Panc1 (cell line): ENCODE measurements at regions not wholly inside any gene's neighbourhood (a gene's known extent, or its start where the extent isn't known, plus 50 kb on each side); places are given as distances from the start of the nearest gene placed in this dataset.

Experiments used
- ATAC-seq: fragments of 200-7000 bp; cut with Tn5 transposase; 2 replicates; pipeline ENCODE4 v1.9.1; 2020; ENCODE audit warnings: mild to moderate bottlenecking, moderate library complexity
- BruUV-seq: library from RNA; stranded (reverse); fragments of 400-500 nt; replicated peaks from 2 replicates; lab custom pipeline; 2021; lab: Mats Ljungman, UMichigan
- CTCF ChIA-PET: fragments of 300-600 bp; sonication (Branson Sonifier 250); formaldehyde crosslinking; loops from one replicate; lab custom pipeline; 2022; ENCODE audit warnings: antibody characterized with exemption; lab: Charles Lee
- POLR2A ChIA-PET: fragments of 300-600 bp; sonication (Branson Sonifier 250); formaldehyde crosslinking; loops from one replicate; lab custom pipeline; 2022; ENCODE audit warnings: antibody characterized with exemption; lab: Charles Lee
- DNase-seq: peaks from one replicate; pipeline ENCODE4 v3.0.0-alpha.2; 2010; ENCODE audit warnings: low read depth, low spot score
- H3K27ac ChIP-seq: 2 replicates; pipeline ENCODE4 v1.5.1; 2011; ENCODE audit warnings: mild to moderate bottlenecking, low read length, inconsistent platforms
- H3K27me3 ChIP-seq: fragments of 200-500 bp; sonication (Bioruptor generic); 2 replicates; pipeline ENCODE4 v1.6.0; 2014; ENCODE audit warnings: low read length, inconsistent platforms; ENCODE audit not compliant: control insufficient read depth, insufficient read depth
- H3K36me3 ChIP-seq: fragments of 200-500 bp; sonication (Bioruptor generic); 2 replicates; pipeline ENCODE4 v1.5.1; 2014; ENCODE audit warnings: inconsistent platforms, mild to moderate bottlenecking, low read length, moderate library complexity; ENCODE audit not compliant: control insufficient read depth, insufficient read depth
- H3K4me1 ChIP-seq: 2 replicates; pipeline ENCODE4 v1.5.1; 2011; ENCODE audit warnings: inconsistent platforms, mild to moderate bottlenecking, low read length, moderate library complexity; ENCODE audit not compliant: control insufficient read depth, insufficient read depth
- H3K4me3 ChIP-seq, 2 experiments: 2 replicates each; pipeline ENCODE4 v1.5.1; 2011 to 2012; ENCODE audit warnings: low read depth in 2 of 2, low read length in 2 of 2, mild to moderate bottlenecking in 2 of 2, inconsistent platforms in 1 of 2, moderate library complexity in 1 of 2
- H3K9me3 ChIP-seq: fragments of 200-500 bp; sonication (Bioruptor generic); 2 replicates; pipeline ENCODE4 v1.5.1; 2014; ENCODE audit warnings: low read depth, mild to moderate bottlenecking, inconsistent platforms, low read length, moderate library complexity; ENCODE audit not compliant: control insufficient read depth, insufficient read depth
- CTCF ChIP-seq: fragments of 450-650 bp; IDR thresholded peaks from 2 replicates; pipeline ENCODE4 v1.5.1; 2017; ENCODE audit warnings: mild to moderate bottlenecking
- POLR2AphosphoS5 ChIP-seq: IDR thresholded peaks from 2 replicates; pipeline ENCODE4 v1.6.1; 2012; ENCODE audit warnings: mild to moderate bottlenecking, low read depth, low read length, moderate library complexity
- REST ChIP-seq, 2 experiments: IDR thresholded peaks; 2 replicates each; pipeline ENCODE4 v1.6.1; 2011 to 2012; ENCODE audit warnings: low read depth in 2 of 2, control low read depth in 1 of 2, low read length in 1 of 2, mild to moderate bottlenecking in 1 of 2, moderate library complexity in 1 of 2; ENCODE audit not compliant: insufficient read depth in 1 of 2
- SIN3A ChIP-seq: IDR thresholded peaks from 2 replicates; pipeline ENCODE4 v1.6.1; 2012; ENCODE audit warnings: low read depth, mild to moderate bottlenecking, low read length, moderate library complexity, borderline replicate concordance; ENCODE audit not compliant: insufficient read depth
- TCF7L2 ChIP-seq: IDR thresholded peaks from 2 replicates; pipeline ENCODE4 v1.6.1; 2011; ENCODE audit warnings: mild to moderate bottlenecking, low read depth, low read length, inconsistent platforms
- in situ Hi-C: cut with HindIII; loops from 2 replicates; pipeline ENCODE4 v1.10.0; 2016; ENCODE audit warnings: low sequenced_read_pairs, low pct_unique_long_range_greater_than_20kb
- intact Hi-C: fragments of 100-400 bp; cut with micrococcal nuclease; formaldehyde crosslinking; loops from one replicate; pipeline ENCODE4 v1.10.0; 2022; ENCODE audit not compliant: unreplicated experiment

GRCh38 chr7:3158341-3158760 lies 114.7 kb upstream of the CARD11 start:
- ChIA-PET POLR2A (interaction anchor here (0.6 kb wide), 1 partner anchor 373 kb away, joined by 4 read pairs; no protein-coding TSS in a partner anchor), CTCF (no interaction called here)
- Histone ChIP-seq H3K9me3 (no peaks in the 10 kb centered on the region), H3K36me3 (no peaks in the 10 kb centered on the region), H3K4me3 (no peak overlapping the region), H3K4me1 (no peaks in the 10 kb centered on the region), H3K27ac (no peak overlapping the region), H3K27me3 (no peaks in the 10 kb centered on the region)
- no TSS peak for BruUV-seq
- TF ChIP-seq TCF7L2: no peak
- no peak for TF ChIP-seq CTCF
- TF ChIP-seq POLR2AphosphoS5: no peak
- TF ChIP-seq REST (IDR thresholded peaks at IDR 0.05; ENCODE audit: insufficient read depth in 1 of 2, low read depth in 2 of 2, low read length in 1 of 2): no peak
- no peak for TF ChIP-seq SIN3A
- DNase-seq: no peak
- intact Hi-C loops (loop anchor here (5.0 kb wide), 1 partner anchor 291 kb away; no protein-coding TSS in a partner anchor), in situ Hi-C loops (no loop called here)
- ATAC-seq: no peak

GRCh38 chr7:3159039-3159438 lies 115.4 kb upstream of the CARD11 start:
- in situ Hi-C loops: no loop called here
- Histone ChIP-seq H3K27me3 (no peaks in the 10 kb centered on the region), H3K36me3 (no peaks in the 10 kb centered on the region), H3K9me3 (no peaks in the 10 kb centered on the region), H3K4me1 (no peaks in the 10 kb centered on the region), H3K27ac (no peak overlapping the region), H3K4me3 (no peak overlapping the region)
- no TSS peak for BruUV-seq
- intact Hi-C loops: loop anchor here (5.0 kb wide), 1 partner anchor 292 kb away; no protein-coding TSS in a partner anchor
- ATAC-seq: no peak
- POLR2A ChIA-PET: no interaction called here
- CTCF ChIA-PET: no interaction called here
- no peak for DNase-seq
- TF ChIP-seq CTCF: no peak
